ENCODE measurements at regions not wholly inside any gene's neighbourhood (a gene's known extent, or its start where the extent isn't known, plus 50 kb on each side); places are given as distances from the start of the nearest gene placed in this dataset.

- DNase-seq = no peak
Measured at GRCh38 chr5:56479126-56479525, 246.0 kb upstream of the ANKRD55 start.

- DNase-seq = no peak
Measured at GRCh38 chr5:56478062-56478461, 244.9 kb upstream of the ANKRD55 start.

DNA sequence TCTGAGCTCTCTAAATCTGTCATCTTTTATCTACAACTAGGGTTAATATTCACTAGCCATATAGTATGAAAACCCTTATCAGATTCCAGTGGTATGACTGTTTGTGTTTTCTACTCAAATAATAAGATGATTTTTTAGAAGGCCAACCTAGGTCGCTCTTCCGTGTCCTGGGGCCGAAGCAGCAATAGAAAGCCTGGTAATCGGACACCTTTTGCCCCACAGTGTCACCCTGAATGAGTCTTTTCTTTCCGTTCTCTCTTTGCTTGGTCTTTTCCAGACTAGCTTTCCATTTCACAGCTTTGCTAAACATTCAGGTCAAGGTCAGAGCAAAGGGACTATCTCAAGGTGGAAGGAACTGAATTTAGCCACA, 243.3 kb upstream of the ANKRD55 start:
- no peak for DNase-seq

- DNase-seq = no peak
Measured at GRCh38 chr5:56475689-56476486, 242.8 kb upstream of the ANKRD55 start.

DNA sequence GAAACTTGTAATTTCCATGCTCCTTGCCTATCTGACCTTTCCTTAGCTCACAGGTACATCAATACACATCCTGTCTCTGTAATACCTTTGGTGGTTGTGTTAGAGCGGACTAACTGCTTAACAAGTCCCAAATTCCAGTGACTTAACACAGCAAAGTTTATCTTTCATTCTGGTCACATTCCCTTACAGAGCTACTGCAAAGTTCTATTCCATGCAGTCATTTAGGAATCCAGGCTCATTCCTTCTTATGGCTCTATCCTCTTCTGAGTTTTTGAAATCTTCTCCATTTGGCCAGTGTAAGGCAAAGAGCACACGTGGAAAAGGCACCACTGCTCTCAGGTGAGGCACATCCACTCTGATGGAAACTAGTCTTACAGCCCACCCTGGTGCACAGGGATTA, 238.6 kb upstream of the ANKRD55 start:
- no peak for DNase-seq

DNA sequence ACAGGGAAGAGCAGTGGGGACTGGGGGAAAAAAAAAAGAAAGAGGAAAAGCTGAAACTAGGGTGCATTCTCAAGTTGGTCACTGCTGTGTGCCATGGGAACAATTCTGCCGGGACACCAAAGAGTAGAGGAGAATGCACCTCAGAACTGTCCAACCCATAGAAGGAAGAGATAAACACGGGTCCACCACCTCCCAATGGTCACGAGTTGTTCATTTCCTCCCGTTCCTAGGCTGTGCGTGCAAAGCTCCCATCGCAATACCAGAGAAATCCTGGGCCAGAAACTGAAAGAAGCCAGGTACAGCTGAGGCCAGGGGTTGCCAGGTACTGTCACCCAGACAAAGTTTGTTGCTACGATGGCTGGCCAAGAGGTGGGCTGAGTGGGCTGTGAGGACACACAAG, 236.9 kb upstream of the ANKRD55 start:
- DNase-seq = no peak

DNA sequence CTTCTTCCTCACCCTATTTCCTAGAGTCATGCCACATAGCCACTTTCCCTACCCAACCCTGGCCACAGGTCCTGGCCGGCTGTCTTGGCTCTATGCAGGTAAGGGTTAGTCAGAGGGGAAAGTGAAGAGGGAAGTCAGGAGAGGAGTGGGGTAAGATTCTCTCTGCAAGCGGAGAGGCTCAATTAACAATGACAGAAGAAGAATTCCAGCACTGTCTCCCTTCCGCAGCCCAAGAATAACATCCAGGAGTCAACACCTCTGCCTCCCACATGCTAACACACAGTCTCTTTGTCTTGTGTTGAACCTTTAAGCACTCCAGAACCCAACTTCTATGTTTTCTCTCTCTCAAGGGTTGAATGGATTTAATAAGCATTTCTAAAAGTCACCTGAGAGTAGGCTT, 235.1 kb upstream of the ANKRD55 start:
- no peak for DNase-seq

GRCh38 chr5:56467176-56467717, 234.1 kb upstream of the ANKRD55 start:
- no peak for DNase-seq

GRCh38 chr5:56466136-56466816, 233.1 kb upstream of the ANKRD55 start:
- DNase-seq = no peak

DNA sequence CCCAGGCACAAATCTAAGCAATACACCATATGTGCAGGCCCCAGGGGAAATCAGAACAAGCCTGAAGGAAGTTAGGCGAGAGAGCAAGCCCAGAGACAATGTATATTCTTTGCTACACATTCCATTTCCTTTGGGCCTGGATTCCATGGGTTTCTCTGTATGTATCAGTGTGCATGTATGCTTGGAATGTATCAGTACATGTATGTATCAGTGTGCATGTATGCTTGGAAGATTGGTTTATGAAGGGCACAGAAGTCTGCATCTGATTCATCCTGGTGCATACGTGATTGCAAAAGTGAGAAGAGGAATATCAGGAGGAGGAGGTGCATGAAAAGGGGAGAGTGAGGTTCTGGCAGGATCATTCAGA, 232.6 kb upstream of the ANKRD55 start:
- no peak for DNase-seq

GRCh38 chr5:56464935-56465768, 232.0 kb upstream of the ANKRD55 start:
- no peak for DNase-seq

DNA sequence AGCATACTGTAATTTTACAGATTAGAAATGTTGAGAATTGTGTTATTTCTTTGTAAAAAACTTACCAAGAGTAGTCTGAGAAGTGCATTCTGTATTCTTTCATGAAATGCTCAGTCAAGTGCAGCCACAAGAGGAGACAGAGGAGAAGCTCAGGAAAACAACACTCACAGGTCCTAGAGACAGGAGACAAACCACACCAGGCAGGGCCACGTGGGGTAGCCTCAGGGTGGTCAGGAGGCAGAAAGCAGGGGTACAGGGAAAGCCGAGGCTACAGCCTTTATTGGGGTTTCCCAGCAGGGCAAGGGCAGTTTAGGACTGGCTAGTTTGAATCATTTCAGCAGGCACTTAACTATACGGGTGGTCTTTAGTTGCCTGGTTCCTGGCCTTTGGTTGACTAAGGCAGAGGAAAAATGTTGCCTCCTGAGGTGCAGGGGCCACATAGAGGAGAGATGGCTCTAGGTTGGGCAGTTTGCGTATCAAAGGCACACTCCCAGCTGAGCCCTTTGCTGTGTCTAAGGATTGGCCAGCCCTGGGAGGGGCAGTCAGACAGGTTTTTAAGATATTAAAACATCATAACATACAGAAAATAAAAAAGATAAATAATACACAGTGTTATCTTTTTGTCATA, 230.9 kb upstream of the ANKRD55 start:
- DNase-seq = no peak

- no peak for DNase-seq
Measured at GRCh38 chr5:56461584-56461983, 228.5 kb upstream of the ANKRD55 start.

DNA sequence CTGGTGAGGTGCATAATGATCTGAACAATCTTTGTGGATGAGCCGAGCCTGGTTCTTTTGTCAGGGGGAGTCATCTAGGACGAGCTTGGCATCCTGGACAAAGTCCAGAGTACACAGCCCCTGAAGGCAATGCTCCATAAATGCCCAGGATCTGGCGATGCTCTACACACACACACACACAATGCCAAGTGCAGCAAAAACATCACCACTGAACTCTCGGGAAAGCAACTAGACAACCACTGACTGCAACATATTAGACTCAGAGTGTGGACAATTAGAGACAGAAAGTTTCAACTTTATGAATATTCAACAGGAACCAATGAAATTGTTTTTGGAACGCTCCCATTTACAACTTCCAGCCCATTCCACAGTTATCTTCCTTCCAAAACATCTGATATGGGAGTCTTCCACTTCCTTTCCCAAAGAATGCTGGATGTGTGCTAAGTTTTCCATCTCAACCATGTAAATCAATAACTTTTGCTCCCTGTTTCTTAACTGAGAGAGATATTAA, 227.6 kb upstream of the ANKRD55 start:
- DNase-seq = no peak

- no peak for DNase-seq
Measured at GRCh38 chr5:56460195-56460546, 227.0 kb upstream of the ANKRD55 start.

DNA sequence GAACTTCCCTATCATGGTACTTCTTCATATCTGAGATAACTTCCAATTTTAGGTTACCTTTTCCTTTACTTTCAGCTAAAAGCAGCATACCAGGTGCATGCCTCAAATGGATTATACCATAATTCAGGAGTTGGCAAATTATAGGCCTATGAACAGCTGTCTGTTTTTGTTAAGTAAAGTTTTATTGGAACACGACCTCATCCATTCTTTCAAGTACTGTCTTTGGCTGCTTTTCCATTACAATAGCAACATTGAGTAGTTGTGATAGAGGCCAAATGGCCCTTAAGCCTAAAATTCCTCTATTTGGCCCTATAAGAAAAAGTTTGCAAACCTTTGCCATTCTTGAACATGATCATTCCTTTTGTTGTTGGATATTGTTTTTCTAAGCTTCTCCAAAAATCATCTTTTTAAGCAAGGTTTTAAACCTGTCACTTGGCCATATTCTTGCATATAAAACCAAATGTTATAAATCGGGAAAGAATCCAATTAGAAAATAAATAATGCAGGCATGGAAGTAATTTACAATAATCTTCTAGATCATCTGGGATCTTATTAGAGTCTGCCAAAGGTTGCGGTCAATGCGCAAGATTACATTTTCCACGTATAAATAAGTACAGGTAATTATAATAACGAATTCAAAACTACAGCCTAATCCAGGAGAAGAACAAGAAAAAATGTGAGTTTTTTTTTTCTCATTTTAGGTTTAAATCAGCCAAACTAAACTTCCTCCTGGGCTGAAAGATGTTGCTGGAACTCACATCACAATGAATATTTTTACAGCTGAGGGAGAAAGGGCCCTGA, 226.5 kb upstream of the ANKRD55 start:
- no peak for DNase-seq

DNA sequence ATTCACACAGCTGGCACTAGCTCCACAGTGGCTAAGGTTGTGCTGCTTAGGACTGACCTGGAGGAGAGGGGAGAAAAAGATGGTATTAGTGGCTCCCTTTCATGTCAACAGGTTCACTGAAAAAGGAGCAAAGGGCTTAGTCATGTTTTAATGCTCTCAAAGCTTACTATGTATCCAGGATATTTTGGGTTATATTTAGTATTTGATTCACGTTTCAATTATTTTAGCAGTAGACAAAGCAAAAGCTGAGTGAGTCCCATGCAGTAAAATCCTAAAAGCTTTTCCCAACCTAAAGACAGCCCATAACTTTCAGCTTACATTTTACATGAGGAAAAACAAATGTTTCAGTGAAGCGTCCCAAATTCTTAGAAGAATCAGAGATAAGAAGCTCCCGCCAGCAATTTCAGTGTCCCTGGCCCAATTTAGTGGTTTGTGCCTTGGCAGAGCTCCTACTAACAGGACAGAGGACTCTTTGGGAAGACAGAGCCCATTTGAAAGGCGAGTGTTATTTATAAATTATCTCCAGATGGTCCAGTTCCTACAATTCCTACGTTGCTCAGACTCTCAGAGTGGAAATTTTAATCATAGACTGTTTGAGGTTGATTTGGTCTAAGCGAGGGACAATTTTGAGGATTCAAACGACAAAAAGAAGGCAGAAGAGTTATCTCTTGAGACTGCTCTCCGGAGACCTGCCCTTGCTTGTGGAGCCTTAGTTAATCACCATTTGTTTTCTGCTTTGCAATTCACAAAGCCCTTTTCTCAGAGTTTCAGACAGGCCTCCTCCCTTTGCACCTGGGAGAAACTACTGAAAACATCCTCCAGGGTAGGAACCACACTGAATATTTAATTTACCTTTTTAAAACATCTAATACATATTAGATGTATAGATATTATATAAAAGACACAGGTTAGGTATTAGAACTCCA, 225.0 kb upstream of the ANKRD55 start:
- DNase-seq = no peak

- DNase-seq = no peak
Measured at GRCh38 chr5:56456002-56456401, 222.9 kb upstream of the ANKRD55 start.

DNA sequence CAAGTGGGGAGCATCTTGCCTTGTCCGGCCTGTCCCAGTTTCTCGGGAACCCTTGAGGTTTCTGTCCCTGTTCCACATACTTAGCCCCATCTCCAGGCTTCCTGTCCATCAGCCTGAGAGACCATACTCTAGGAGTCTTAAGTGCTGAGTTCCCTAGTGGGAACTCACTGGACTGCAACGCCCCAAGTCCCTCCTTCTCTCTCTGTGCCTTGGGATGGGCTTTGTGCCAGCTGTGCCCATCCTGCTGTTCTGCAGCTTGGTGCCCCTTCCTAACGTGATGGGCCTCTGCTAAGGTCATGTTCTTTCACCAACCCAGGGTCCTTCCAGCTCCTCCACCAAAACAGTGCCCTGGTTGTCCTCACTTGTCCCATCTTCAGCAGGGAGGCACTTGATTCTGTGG, 222.3 kb upstream of the ANKRD55 start:
- no peak for DNase-seq

DNA sequence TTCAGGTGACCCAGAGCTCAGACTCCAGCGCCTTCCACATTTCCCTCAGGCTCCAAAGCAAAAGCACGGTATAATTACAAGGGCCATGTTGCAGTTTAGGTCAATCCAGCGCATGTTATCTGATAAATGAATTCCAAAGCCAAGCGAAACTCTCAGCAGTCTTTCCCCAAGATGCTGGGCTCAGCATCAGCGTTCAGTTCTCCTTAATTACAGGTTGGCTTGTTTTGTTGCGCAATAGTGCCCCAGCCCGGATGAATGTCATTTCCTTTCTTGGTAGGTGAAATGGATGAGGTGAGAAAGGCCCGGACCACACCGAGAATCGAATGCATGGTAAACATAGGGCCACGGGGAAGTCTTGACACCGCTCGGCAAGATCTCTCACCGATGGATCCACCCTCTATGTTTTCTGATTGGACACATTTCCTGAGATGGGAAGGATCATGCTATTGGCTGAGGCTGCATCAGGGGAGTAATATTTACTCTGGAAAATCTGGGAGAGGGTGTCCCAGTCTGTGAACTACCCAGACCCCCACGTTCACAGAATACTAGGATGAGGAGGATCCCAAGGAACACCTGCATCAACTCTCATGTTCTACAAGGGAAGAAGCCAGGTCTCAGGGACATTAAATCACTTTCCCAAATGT, 221.2 kb upstream of the ANKRD55 start:
- DNase-seq = no peak

Measured in SHP77 (cell line).